HepG2 (cell line): ENCODE measurements at regions not wholly inside any gene's neighbourhood (a gene's known extent, or its start where the extent isn't known, plus 50 kb on each side); places are given as distances from the start of the nearest gene placed in this dataset.

ENCODE experiments used
- ATAC-seq: fragments of 200-7000 bp; cut with Tn5 transposase; 3 replicates; pipeline ENCODE4 v1.9.1; 2020; ENCODE audit warnings: mild to moderate bottlenecking, moderate library complexity
- BruUV-seq: library from RNA; stranded (reverse); fragments of 400-500 nt; replicated peaks from 2 replicates; lab custom pipeline; 2021; lab: Mats Ljungman, UMichigan
- CTCF ChIA-PET: fragments of 300-600 bp; formaldehyde crosslinking; extraction: SDS; loops from one replicate; lab custom pipeline; 2021; ENCODE audit warnings: low total read pairs, inconsistent platforms, low intra/inter-chr PET ratio; lab: Yijun Ruan, JAX
- POLR2A ChIA-PET: fragments of 350-600 bp; sonication (Branson Sonifier 250); formaldehyde crosslinking; loops from one replicate; lab custom pipeline; 2020; ENCODE audit warnings: antibody characterized with exemption, inconsistent platforms; lab: Yijun Ruan, JAX
- DNase-seq: peaks from one replicate; pipeline ENCODE4 v3.0.0-alpha.2; 2015; ENCODE audit warnings: low spot score
- FAIRE-seq: peaks from 3 replicates; lab custom pipeline; 2011; peaks lifted over from hg19 to GRCh38; lab: Jason Lieb, UNC
- H2AFZ ChIP-seq: one replicate; pipeline ENCODE4 v1.6.1; 2011; ENCODE audit warnings: low read length, inconsistent platforms
- H3K27ac ChIP-seq: fragments of 300-600 bp; 3 replicates; pipeline ENCODE4 v1.8.0; 2011; ENCODE audit warnings: mixed run types, mild to moderate bottlenecking, mixed read lengths, low read length, inconsistent platforms; ENCODE audit not compliant: insufficient read depth; ENCODE audit errors: extremely low read length
- H3K27me3 ChIP-seq, 2 experiments: fragments of 200-600 bp in 1 of 2; 2 replicates in 1 of 2; 3 replicates in 1 of 2; pipeline versions ENCODE4 v1.6.0 to v1.8.0; 2011; ENCODE audit warnings: low read length in 2 of 2, mild to moderate bottlenecking in 2 of 2, moderate library complexity in 2 of 2, inconsistent platforms in 1 of 2; ENCODE audit not compliant: insufficient read depth in 2 of 2, control insufficient read depth in 1 of 2
- H3K36me3 ChIP-seq, 2 experiments: fragments of 200-600 bp in 1 of 2; replicated peaks in 1 of 2; 2 replicates in 1 of 2; 3 replicates in 1 of 2; pipeline versions ENCODE4 v1.5.1 to v1.8.0; 2011; ENCODE audit warnings: low read length in 2 of 2, inconsistent platforms in 1 of 2; ENCODE audit not compliant: insufficient read depth in 2 of 2, control insufficient read depth in 1 of 2
- H3K4me1 ChIP-seq: 2 replicates; pipeline ENCODE4 v1.5.1; 2012; ENCODE audit warnings: low read length, inconsistent platforms; ENCODE audit not compliant: insufficient read depth
- H3K4me2 ChIP-seq: 2 replicates; pipeline ENCODE4 v1.6.0; 2011; ENCODE audit warnings: low read depth, low read length, inconsistent platforms
- H3K4me3 ChIP-seq, 3 experiments: fragments of 200-600 bp in 1 of 3; sonication (generic), shearing (Covaris generic) in 1 of 3; replicated peaks in 1 of 3; 2 replicates each; pipeline ENCODE4 v1.5.1; 2011 to 2016; ENCODE audit warnings: low read length in 3 of 3, inconsistent platforms in 2 of 3, low read depth in 2 of 3, mild to moderate bottlenecking in 2 of 3, control low read depth in 1 of 3, mixed read lengths in 1 of 3; ENCODE audit not compliant: insufficient read depth in 1 of 3
- H3K79me2 ChIP-seq: one replicate; pipeline ENCODE4 v1.6.1; 2011; ENCODE audit warnings: low read length, inconsistent platforms; ENCODE audit not compliant: insufficient read depth
- H3K9ac ChIP-seq: 2 replicates; pipeline ENCODE4 v1.6.0; 2011; ENCODE audit warnings: mild to moderate bottlenecking, low read depth, low read length, inconsistent platforms; ENCODE audit not compliant: insufficient read depth
- H3K9me3 ChIP-seq: 2 replicates; pipeline ENCODE4 v1.5.1; 2012; ENCODE audit warnings: mild to moderate bottlenecking, low read length
- H4K20me1 ChIP-seq: 2 replicates; pipeline ENCODE4 v1.6.0; 2011; ENCODE audit warnings: inconsistent platforms, mild to moderate bottlenecking, low read length, moderate library complexity; ENCODE audit not compliant: insufficient read depth
- ATF7 ChIP-seq, 2 experiments: fragments of 450-650 bp in 1 of 2; sonication (generic) in 1 of 2; formaldehyde crosslinking in 1 of 2; IDR thresholded peaks; 2 replicates each; pipeline versions ENCODE4 v1.4.0 to v1.6.1; 2016 to 2020; ENCODE audit warnings: antibody characterized with exemption in 1 of 2, mild to moderate bottlenecking in 1 of 2, missing genetic modification reagents in 1 of 2
- CREB1 ChIP-seq, 2 experiments: fragments of 450-650 bp in 1 of 2; IDR thresholded peaks; 2 replicates each; pipeline ENCODE4 v1.6.1; 2016 to 2017; ENCODE audit warnings: control low read depth in 1 of 2, mild to moderate bottlenecking in 1 of 2, missing compliant biosample characterization in 1 of 2, missing genetic modification characterization in 1 of 2
- SETDB1 ChIP-seq: sonication (generic); formaldehyde crosslinking; IDR thresholded peaks from 2 replicates; pipeline ENCODE4 v1.5.1; 2020; ENCODE audit warnings: missing genetic modification reagents, mild to moderate bottlenecking, borderline replicate concordance
- WGBS: methylation state at CpG from one replicate; pipeline ENCODE4 v1.1.6; 2017; ENCODE audit warnings: low lambda C conversion rate; 5-methylcytosine and 5-hydroxymethylcytosine counted together
- in situ Hi-C: cut with HindIII; loops from 2 replicates; pipeline ENCODE4 v1.10.0; 2017; ENCODE audit warnings: low pct_unique_long_range_greater_than_20kb; ENCODE audit not compliant: extremely low pct_ligation_motif_present
- intact Hi-C: fragments of 100-400 bp; cut with micrococcal nuclease; formaldehyde crosslinking; loops from one replicate; pipeline ENCODE4 v1.10.0; 2022; ENCODE audit not compliant: unreplicated experiment
- TF ChIP-seq, protein P1 (sequence below): IDR thresholded peaks from 2 replicates; pipeline ENCODE4 v1.6.1; 2016; ENCODE audit warnings: mild to moderate bottlenecking

DNA sequence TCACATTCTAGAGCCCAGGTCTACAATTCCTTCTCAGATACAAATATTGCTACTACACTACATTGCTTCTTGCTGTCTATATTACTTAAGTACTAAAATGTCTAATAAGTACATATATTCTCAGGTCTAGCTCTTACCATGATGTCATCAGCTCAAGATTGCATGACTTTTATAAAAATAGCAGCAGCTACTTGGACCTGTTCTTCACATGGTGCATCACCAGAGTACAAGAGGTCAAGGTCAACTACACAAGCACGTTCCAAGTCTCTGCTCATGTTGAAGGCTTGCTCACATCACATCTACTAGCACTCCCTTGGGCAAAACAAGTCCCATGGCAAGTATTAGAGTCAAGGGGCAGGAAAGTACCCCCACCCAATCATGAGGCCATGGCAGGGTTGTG, 465.6 kb downstream of the MED13L start:
- no peaks in the 10 kb centered on the region for H3K4me1 ChIP-seq
- DNase-seq (no peak), FAIRE-seq (no peak), ATAC-seq (no peak)
- H2AFZ ChIP-seq: no peak overlapping the region
- H3K4me3 ChIP-seq: no peak overlapping the region
- no peaks in the 10 kb centered on the region for H3K79me2 ChIP-seq
- intact Hi-C loops (no loop called here), in situ Hi-C loops (no loop called here)
- H3K27ac ChIP-seq: no peak overlapping the region
- WGBS: 22% methylated on average over 1 of the region's 1 CpG
- POLR2A ChIA-PET: no interaction called here
- BruUV-seq: no TSS peak
- H3K9ac ChIP-seq: no peak overlapping the region
- no peaks in the 10 kb centered on the region for H4K20me1 ChIP-seq
- H3K36me3 ChIP-seq: no peaks in the 10 kb centered on the region
- no peak overlapping the region for H3K4me2 ChIP-seq
- CTCF ChIA-PET: no interaction called here
- TF ChIP-seq ATF7 (IDR thresholded peaks at IDR 0.05): peak; percentile 52
- no peak for TF ChIP-seq ATF7 (CRISPR knock-in tag; IDR thresholded peaks at IDR 0.05)
- TF ChIP-seq SETDB1: no peak
- H3K27me3 ChIP-seq: no peaks in the 10 kb centered on the region
- no peaks in the 10 kb centered on the region for H3K9me3 ChIP-seq

DNA sequence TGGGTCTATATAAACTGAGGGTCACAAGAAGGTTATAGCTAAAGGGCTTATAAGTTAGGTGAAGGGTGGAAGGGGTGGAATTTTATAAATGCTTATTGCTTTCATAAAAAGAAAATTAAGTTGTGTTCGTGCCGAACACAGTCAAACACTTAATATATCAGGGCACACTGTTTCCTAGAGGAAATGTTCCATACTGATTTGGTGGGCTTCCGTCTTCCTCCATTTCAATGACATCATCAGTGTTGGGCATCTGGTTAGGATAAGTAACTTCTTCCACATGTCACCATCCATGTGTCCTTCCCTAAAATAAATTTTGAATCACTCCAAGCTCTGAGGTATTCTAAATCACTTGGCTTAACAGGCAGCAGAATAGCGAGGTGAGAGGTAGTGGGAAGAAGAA, 466.4 kb downstream of the MED13L start:
- Histone ChIP-seq H2AFZ (no peak overlapping the region), H3K27ac (no peak overlapping the region), H3K79me2 (no peaks in the 10 kb centered on the region), H3K4me3 (no peak overlapping the region), H3K4me2 (no peak overlapping the region), H3K9ac (no peak overlapping the region), H3K4me1 (no peaks in the 10 kb centered on the region)
- ATAC-seq (no peak), DNase-seq (no peak), FAIRE-seq (no peak)
- intact Hi-C loops (no loop called here), in situ Hi-C loops (no loop called here)
- WGBS: 52% methylated on average over 4 of the region's 4 CpGs
- TF ChIP-seq CREB1 (IDR thresholded peaks at IDR 0.05) (0 out of 2 replicates have a peak, but pooled peaks have one; percentile 27), CREB1 (CRISPR knock-in tag; IDR thresholded peaks at IDR 0.05) (no peak), ATF7 (IDR thresholded peaks at IDR 0.05) (peak; percentile 90), ATF7 (CRISPR knock-in tag; IDR thresholded peaks at IDR 0.05) (no peak)
- TF ChIP-seq, protein P1, sequence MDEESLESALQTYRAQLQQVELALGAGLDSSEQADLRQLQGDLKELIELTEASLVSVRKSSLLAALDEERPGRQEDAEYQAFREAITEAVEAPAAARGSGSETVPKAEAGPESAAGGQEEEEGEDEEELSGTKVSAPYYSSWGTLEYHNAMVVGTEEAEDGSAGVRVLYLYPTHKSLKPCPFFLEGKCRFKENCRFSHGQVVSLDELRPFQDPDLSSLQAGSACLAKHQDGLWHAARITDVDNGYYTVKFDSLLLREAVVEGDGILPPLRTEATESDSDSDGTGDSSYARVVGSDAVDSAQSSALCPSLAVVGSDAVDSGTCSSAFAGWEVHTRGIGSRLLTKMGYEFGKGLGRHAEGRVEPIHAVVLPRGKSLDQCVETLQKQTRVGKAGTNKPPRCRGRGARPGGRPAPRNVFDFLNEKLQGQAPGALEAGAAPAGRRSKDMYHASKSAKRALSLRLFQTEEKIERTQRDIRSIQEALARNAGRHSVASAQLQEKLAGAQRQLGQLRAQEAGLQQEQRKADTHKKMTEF: no peak
- TF ChIP-seq, all 625 proteins: peak for 2
- Histone ChIP-seq H3K36me3 (no peaks in the 10 kb centered on the region), H3K9me3 (no peaks in the 10 kb centered on the region), H3K27me3 (no peaks in the 10 kb centered on the region), H4K20me1 (no peaks in the 10 kb centered on the region)
- CTCF ChIA-PET: no interaction called here
- POLR2A ChIA-PET: no interaction called here
- BruUV-seq: no TSS peak
